Vagina (tissue), 2 donors: ENCODE measurements at regions not wholly inside any gene's neighbourhood (a gene's known extent, or its start where the extent isn't known, plus 50 kb on each side); places are given as distances from the start of the nearest gene placed in this dataset.

ENCODE experiments used
- DNase-seq, 2 donors: peaks; one replicate each; pipeline ENCODE4 v3.0.0-alpha.2; 2017; ENCODE audit errors: extremely low spot score in 2 of 2
- H3K27ac ChIP-seq: fragments of 200-600 bp; sonication (generic); one replicate; pipeline ENCODE4 v1.5.1; 2019
- H3K27me3 ChIP-seq: fragments of 200-600 bp; sonication (generic); one replicate; pipeline ENCODE4 v1.5.1; 2019
- H3K36me3 ChIP-seq, 2 donors: fragments of 200-600 bp; sonication (generic); one replicate each; pipeline ENCODE4 v1.5.1; 2017 to 2019
- H3K4me1 ChIP-seq: fragments of 200-600 bp; sonication (generic); one replicate; pipeline ENCODE4 v1.5.1; 2019
- H3K4me3 ChIP-seq, 2 donors: fragments of 200-600 bp; sonication (generic); 1 replicate in 1 of 2; 2 replicates in 1 of 2; pipeline ENCODE4 v1.5.1; 2016 to 2019
- H3K9me3 ChIP-seq: fragments of 200-600 bp; sonication (generic); one replicate; pipeline ENCODE4 v1.5.1; 2019
- POLR2A ChIP-seq, 2 donors: fragments of 450-650 bp; IDR thresholded peaks; one replicate each; pipeline ENCODE4 v1.6.1; 2017; ENCODE audit warnings: antibody characterized with exemption in 2 of 2, mild to moderate bottlenecking in 2 of 2, moderate library complexity in 2 of 2
- POLR2AphosphoS5 ChIP-seq, 2 donors: sonication (generic); formaldehyde crosslinking; IDR thresholded peaks; one replicate each; pipeline ENCODE4 v1.9.0; 2017; ENCODE audit warnings: antibody characterized with exemption in 2 of 2, mild to moderate bottlenecking in 2 of 2, low read depth in 1 of 2; ENCODE audit not compliant: insufficient read depth in 1 of 2
- intact Hi-C: fragments of 100-400 bp; cut with DNase I; formaldehyde crosslinking; loops from one replicate; pipeline ENCODE4 v1.15.1; 2023
- TF ChIP-seq, protein P1 (sequence below), 3 experiments: fragments of 450-650 bp in 2 of 3; fragments of 200-600 bp in 1 of 3; sonication (generic) in 1 of 3; IDR thresholded peaks; one replicate each; pipeline ENCODE4 v1.5.1; 2017 to 2019; ENCODE audit warnings: antibody characterized with exemption in 3 of 3, mild to moderate bottlenecking in 2 of 3, moderate library complexity in 2 of 3

- DNase-seq, result no peak
- TF ChIP-seq, protein P1, sequence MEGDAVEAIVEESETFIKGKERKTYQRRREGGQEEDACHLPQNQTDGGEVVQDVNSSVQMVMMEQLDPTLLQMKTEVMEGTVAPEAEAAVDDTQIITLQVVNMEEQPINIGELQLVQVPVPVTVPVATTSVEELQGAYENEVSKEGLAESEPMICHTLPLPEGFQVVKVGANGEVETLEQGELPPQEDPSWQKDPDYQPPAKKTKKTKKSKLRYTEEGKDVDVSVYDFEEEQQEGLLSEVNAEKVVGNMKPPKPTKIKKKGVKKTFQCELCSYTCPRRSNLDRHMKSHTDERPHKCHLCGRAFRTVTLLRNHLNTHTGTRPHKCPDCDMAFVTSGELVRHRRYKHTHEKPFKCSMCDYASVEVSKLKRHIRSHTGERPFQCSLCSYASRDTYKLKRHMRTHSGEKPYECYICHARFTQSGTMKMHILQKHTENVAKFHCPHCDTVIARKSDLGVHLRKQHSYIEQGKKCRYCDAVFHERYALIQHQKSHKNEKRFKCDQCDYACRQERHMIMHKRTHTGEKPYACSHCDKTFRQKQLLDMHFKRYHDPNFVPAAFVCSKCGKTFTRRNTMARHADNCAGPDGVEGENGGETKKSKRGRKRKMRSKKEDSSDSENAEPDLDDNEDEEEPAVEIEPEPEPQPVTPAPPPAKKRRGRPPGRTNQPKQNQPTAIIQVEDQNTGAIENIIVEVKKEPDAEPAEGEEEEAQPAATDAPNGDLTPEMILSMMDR (IDR thresholded peaks at IDR 0.05), result no peak
- no peak for TF ChIP-seq POLR2AphosphoS5 (IDR thresholded peaks at IDR 0.05; ENCODE audit: insufficient read depth in 1 of 2, low read depth in 1 of 2)
- TF ChIP-seq POLR2A (IDR thresholded peaks at IDR 0.05), result no peak
- H3K27ac ChIP-seq, result no peak overlapping the region
- H3K4me1 ChIP-seq, result no peaks in the 10 kb centered on the region
- H3K36me3 ChIP-seq, result no peaks in the 10 kb centered on the region
- H3K4me3 ChIP-seq, result no peak overlapping the region
- no peaks in the 10 kb centered on the region for H3K27me3 ChIP-seq
- intact Hi-C loops, result no loop called here
- H3K9me3 ChIP-seq, result no peaks in the 10 kb centered on the region
Measured at GRCh38 chr5:52544738-52545137, 243.0 kb upstream of the ITGA1 start.

DNA sequence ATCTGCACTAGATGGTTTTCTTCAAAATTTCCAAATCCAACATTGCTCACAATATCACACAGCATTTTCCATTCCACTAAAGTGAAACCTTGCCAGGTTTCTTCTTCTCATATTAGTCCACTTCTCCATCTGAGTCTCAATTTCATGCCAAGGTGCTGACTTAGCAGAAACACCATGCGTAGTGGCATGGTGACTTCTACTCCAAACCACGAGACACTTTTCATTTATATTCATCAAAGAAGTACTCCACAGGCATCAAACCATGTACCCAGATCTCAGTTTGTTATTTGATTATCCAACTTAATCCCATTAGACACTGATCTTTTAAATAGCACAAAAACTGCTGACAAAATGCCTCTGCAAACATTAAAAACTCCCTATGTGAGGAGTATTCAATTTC lies 233.4 kb upstream of the ITGA1 start:
- H3K27ac ChIP-seq, result no peak overlapping the region
- intact Hi-C loops, result no loop called here

DNA sequence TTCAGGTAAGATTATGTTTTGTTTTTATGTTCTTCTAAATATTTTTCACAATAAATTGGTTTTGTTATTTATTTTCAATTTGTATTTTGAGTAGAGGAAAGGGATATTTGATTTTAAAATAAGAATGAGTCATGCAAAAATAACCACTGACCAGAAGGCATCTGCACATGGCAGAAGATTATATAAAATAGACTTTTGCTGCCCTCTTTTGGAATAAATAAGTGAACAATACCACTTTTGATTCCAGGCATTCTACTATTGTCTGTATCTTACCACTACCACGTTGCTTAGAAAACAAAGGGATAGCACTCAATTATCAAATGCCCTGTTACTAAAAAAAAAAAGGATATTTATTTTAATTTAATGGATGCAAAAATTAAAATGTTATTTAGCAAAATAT lies 227.3 kb upstream of the ITGA1 start:
- intact Hi-C loops, result no loop called here

More for the DNA sequence above, 233.4 kb upstream of the ITGA1 start:
- Histone ChIP-seq H3K4me1 (no peaks in the 10 kb centered on the region), H3K36me3 (no peaks in the 10 kb centered on the region), H3K27me3 (no peaks in the 10 kb centered on the region), H3K9me3 (no peaks in the 10 kb centered on the region), H3K4me3 (no peak overlapping the region)
- no peak for DNase-seq
- TF ChIP-seq POLR2AphosphoS5 (IDR thresholded peaks at IDR 0.05; ENCODE audit: insufficient read depth in 1 of 2, low read depth in 1 of 2), result no peak
- TF ChIP-seq, protein P1 (IDR thresholded peaks at IDR 0.05), result no peak
- no peak for TF ChIP-seq POLR2A (IDR thresholded peaks at IDR 0.05)

DNA sequence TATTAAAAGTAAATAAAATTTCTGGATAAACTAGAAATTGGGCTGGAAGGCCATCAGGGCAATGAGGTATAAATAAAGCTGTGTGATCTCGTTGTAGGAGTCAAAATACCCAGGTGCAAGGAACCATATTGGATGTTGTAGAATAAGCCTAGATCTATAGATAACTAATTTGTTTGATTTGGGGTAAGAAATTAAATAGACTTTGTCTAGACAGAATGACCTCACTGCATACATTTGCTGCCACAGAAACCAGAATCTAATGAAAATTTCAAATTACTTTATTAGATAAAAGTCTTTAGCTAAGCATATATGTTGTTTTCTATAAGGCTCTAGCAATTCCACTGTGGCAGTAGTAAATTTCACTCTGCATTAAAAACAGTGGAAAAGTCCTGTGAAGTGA lies 225.2 kb upstream of the ITGA1 start:
- no peak for DNase-seq
- intact Hi-C loops, result no loop called here
- Histone ChIP-seq H3K27ac (no peak overlapping the region), H3K27me3 (no peaks in the 10 kb centered on the region), H3K4me3 (no peak overlapping the region), H3K4me1 (no peaks in the 10 kb centered on the region), H3K36me3 (no peaks in the 10 kb centered on the region), H3K9me3 (no peaks in the 10 kb centered on the region)
- TF ChIP-seq POLR2AphosphoS5 (IDR thresholded peaks at IDR 0.05; ENCODE audit: insufficient read depth in 1 of 2, low read depth in 1 of 2) (no peak), POLR2A (IDR thresholded peaks at IDR 0.05) (no peak)
- TF ChIP-seq, protein P1 (IDR thresholded peaks at IDR 0.05), result no peak

More for the DNA sequence above, 227.3 kb upstream of the ITGA1 start:
- no peaks in the 10 kb centered on the region for H3K27me3 ChIP-seq
- TF ChIP-seq, protein P1 (IDR thresholded peaks at IDR 0.05), result no peak
- TF ChIP-seq POLR2AphosphoS5 (IDR thresholded peaks at IDR 0.05; ENCODE audit: insufficient read depth in 1 of 2, low read depth in 1 of 2) (no peak), POLR2A (IDR thresholded peaks at IDR 0.05) (no peak)
- H3K4me1 ChIP-seq, result no peaks in the 10 kb centered on the region
- H3K9me3 ChIP-seq, result no peaks in the 10 kb centered on the region
- H3K27ac ChIP-seq, result no peak overlapping the region
- no peak overlapping the region for H3K4me3 ChIP-seq
- DNase-seq, result no peak
- H3K36me3 ChIP-seq, result no peaks in the 10 kb centered on the region

DNA sequence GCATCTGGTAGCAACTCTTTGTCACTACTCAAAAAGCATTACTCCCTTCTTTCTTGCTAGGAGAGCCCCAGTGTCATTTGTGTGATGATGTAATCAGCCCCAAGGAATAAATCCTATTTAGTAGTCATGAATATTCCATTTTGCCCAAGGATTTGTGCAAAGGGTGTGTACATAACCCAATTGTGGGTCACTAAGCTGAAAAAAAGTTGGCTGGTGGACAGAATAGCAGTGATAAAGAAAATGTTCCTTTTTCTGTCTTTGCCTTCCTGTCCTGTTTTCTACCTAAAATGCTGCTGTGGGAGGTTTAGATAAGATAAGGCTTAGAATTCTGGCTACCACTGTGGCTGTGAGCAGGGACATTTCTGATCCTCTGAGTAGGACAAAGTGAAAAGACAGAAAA lies 223.1 kb upstream of the ITGA1 start:
- Histone ChIP-seq H3K27me3 (no peaks in the 10 kb centered on the region), H3K4me1 (no peaks in the 10 kb centered on the region), H3K9me3 (no peaks in the 10 kb centered on the region), H3K36me3 (no peaks in the 10 kb centered on the region), H3K27ac (no peak overlapping the region), H3K4me3 (no peak overlapping the region)
- DNase-seq, result no peak
- TF ChIP-seq POLR2AphosphoS5 (IDR thresholded peaks at IDR 0.05; ENCODE audit: insufficient read depth in 1 of 2, low read depth in 1 of 2), result no peak
- intact Hi-C loops, result no loop called here

DNA sequence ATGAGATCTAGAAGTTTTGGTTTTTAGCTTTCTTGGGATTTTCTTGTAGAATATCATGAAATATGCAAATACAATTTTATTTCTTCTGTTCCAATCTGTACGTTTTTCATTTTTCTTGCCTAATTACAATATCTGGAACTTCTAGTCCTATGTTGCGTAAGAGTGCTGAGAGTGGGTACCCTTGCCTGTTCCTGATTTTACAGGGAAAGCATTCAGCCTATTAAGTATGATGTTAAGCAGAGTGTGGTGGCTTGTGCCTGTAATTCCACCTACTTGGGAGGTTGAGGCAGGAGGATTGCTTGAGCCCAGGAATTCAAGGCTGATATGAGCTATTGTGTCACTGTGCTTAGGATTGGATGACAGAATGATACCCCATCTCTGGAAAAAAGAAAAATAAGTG lies 210.2 kb upstream of the ITGA1 start:
- intact Hi-C loops, result no loop called here
- TF ChIP-seq, protein P1 (IDR thresholded peaks at IDR 0.05), result no peak
- TF ChIP-seq POLR2AphosphoS5 (IDR thresholded peaks at IDR 0.05; ENCODE audit: insufficient read depth in 1 of 2, low read depth in 1 of 2), result no peak
- no peak for TF ChIP-seq POLR2A (IDR thresholded peaks at IDR 0.05)
- no peak for DNase-seq
- no peaks in the 10 kb centered on the region for H3K27me3 ChIP-seq
- no peaks in the 10 kb centered on the region for H3K4me1 ChIP-seq
- no peak overlapping the region for H3K27ac ChIP-seq
- no peak overlapping the region for H3K4me3 ChIP-seq
- no peaks in the 10 kb centered on the region for H3K9me3 ChIP-seq
- no peaks in the 10 kb centered on the region for H3K36me3 ChIP-seq
